OCI-LY7 (cell line): ENCODE measurements at regions not wholly inside any gene's neighbourhood (a gene's known extent, or its start where the extent isn't known, plus 50 kb on each side); places are given as distances from the start of the nearest gene placed in this dataset.

Experiments
- CTCF ChIP-seq: fragments of 200-600 bp; sonication (generic); conservative IDR thresholded peaks from 2 replicates; pipeline ENCODE4 v1.5.1; 2014; ENCODE audit warnings: mild to moderate bottlenecking, antibody characterized with exemption, low read length, moderate library complexity, mixed read lengths
- EZH2phosphoT487 ChIP-seq: fragments of 200-600 bp; sonication (generic); IDR thresholded peaks from 2 replicates; pipeline ENCODE4 v1.6.1; 2018; ENCODE audit warnings: low read depth, borderline replicate concordance, mild to moderate bottlenecking, mixed run types, antibody characterized with exemption, low read length, moderate library complexity, mixed read lengths

DNA sequence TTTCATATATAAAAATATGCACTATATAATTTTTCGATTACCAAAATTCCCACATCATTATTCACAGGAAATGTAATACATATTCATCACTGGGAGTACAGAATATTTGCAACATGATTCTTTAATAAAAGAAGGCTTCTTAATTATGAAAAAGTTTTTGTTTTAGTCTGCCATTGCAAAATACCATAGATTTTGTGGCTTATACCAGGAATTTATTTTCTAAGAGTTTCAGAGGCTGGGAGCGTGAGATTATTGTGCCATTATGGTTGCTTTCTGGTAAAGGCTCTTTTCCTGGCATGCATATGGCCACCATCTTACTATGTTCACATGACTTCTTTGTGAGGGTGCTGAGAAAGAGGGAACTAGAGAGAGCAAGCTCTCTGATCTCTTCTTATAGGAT is 306.9 kb upstream of the ADGRB3 start:
- TF ChIP-seq CTCF (no peak), EZH2phosphoT487 (no peak)
